ENCODE measurements at regions not wholly inside any gene's neighbourhood (a gene's known extent, or its start where the extent isn't known, plus 50 kb on each side); places are given as distances from the start of the nearest gene placed in this dataset.
"Not testable (repeated sequence)": the region's sequence is repeated elsewhere in the genome, so short reads cannot be mapped to it uniquely, and the experiment has no call there.

DNA sequence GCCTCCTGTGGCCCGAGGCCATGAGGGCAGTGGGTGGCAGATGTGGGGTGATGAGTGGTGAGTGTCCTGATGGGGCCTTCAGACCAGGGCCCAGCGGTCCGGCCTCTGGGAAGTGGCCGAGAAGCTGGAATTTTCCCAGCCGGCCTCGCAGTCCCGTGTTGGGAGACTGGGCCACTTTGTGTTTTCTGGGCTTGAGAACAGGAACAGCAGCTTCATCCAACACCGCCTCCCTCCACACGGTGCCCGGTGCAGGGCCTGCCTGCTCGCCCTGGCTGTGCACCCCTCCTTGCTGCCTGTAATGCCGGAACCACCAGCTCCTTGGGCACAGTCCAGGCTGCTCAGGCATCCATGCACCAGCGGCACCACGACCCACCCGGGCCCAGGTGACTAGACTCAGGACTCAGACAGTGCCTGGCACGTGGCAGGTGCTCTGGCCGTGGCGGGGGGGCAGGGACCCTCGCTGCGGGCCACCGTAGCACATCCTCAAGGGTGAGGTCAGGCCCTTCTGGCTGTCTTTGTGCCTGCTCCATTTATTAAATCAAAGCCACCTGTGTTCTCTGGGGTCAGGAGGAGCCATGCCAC lies 194.7 kb downstream of the BANP start:
- not testable (repeated sequence) for TF ChIP-seq CTCF, POLR2A (IDR thresholded peaks at IDR 0.05)
